HCT116 (cell line): ENCODE measurements at regions not wholly inside any gene's neighbourhood (a gene's known extent, or its start where the extent isn't known, plus 50 kb on each side); places are given as distances from the start of the nearest gene placed in this dataset.

ENCODE experiments used
- CTCF ChIP-seq, 3 experiments: fragments of 200-600 bp in 1 of 3; sonication (generic) in 1 of 3; IDR thresholded peaks in 2 of 3; conservative IDR thresholded peaks in 1 of 3; 2 replicates each; pipeline ENCODE4 v1.5.1; 2012 to 2017; ENCODE audit warnings: low read depth in 2 of 3, low read length in 2 of 3, antibody characterized with exemption in 1 of 3, borderline replicate concordance in 1 of 3, control low read depth in 1 of 3, mild to moderate bottlenecking in 1 of 3, mixed read lengths in 1 of 3, mixed run types in 1 of 3, moderate library complexity in 1 of 3; ENCODE audit not compliant: insufficient read depth in 1 of 3
- EZH2 ChIP-seq: fragments of 200-600 bp; sonication (generic); IDR thresholded peaks from 2 replicates; pipeline ENCODE4 v1.6.1; 2017; ENCODE audit warnings: antibody characterized with exemption, mixed run types
- POLR2A ChIP-seq: IDR thresholded peaks from 2 replicates; pipeline ENCODE4 v1.7.0; 2011; ENCODE audit warnings: borderline replicate concordance; ENCODE audit not compliant: insufficient read depth, insufficient read length; ENCODE audit errors: extremely low read depth
- POLR2AphosphoS5 ChIP-seq: IDR thresholded peaks from 2 replicates; pipeline ENCODE4 v1.6.1; 2011; ENCODE audit warnings: mild to moderate bottlenecking, low read depth, low read length, moderate library complexity
- YY1 ChIP-seq: IDR thresholded peaks from 2 replicates; pipeline ENCODE4 v1.6.1; 2011; ENCODE audit warnings: low read length, low read depth, moderate library complexity, mild to moderate bottlenecking; ENCODE audit not compliant: insufficient replicate concordance; ENCODE audit errors: extremely low read depth

DNA sequence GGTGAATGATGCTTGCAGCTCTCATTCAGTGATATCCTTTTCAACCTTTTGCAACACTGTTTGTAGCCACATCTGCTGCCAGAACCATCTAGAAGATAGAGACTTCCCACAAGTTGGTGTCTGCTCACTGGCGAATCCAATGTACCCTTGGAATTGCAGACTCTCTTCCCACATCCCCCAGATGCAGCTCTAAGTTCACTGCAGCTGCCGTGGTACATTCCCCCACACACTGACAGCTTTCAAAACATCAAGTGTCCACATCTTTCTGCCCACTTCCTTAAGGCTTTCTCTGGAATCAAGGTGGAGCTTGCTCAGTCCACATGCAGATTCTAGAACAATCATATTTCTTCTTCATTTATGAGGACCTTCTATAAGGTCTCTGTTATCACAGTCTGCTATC lies 99.2 kb downstream of the PLPPR4 start:
- TF ChIP-seq EZH2 (no peak), CTCF (IDR thresholded peaks at IDR 0.05 in 2 of 3, conservative IDR thresholded peaks at IDR 0.05 in 1 of 3; ENCODE audit: borderline replicate concordance in 1 of 3, insufficient read depth in 1 of 3, low read depth in 2 of 3, low read length in 2 of 3) (no peak), YY1 (no peak), POLR2AphosphoS5 (no peak), POLR2A (no peak)
